Adrenal gland (tissue), 9 donors: ENCODE measurements at regions not wholly inside any gene's neighbourhood (a gene's known extent, or its start where the extent isn't known, plus 50 kb on each side); places are given as distances from the start of the nearest gene placed in this dataset.

Source experiments
- DNase-seq, 7 donors: peaks; one replicate each; pipeline ENCODE4 v3.0.0-alpha.2; 2019 to 2020
- H3K27ac ChIP-seq, 5 donors: fragments of 200-600 bp; sonication (generic) in 4 of 5; 1 replicate in 3 of 5; 2 replicates in 2 of 5; pipeline versions ENCODE4 v1.5.1 to v1.8.0; 2016 to 2020; ENCODE audit warnings: mild to moderate bottlenecking in 1 of 5
- H3K27me3 ChIP-seq: fragments of 200-600 bp; 2 replicates; pipeline ENCODE4 v1.8.0; 2021
- H3K36me3 ChIP-seq, 2 donors: fragments of 200-600 bp; replicated peaks in 1 of 2; 1 replicate in 1 of 2; 2 replicates in 1 of 2; pipeline versions ENCODE4 v1.5.1 to v1.8.0; 2018 to 2022
- H3K4me1 ChIP-seq, 2 donors: fragments of 200-600 bp; replicated peaks in 1 of 2; 1 replicate in 1 of 2; 2 replicates in 1 of 2; pipeline versions ENCODE4 v1.5.1 to v1.8.0; 2018 to 2021
- H3K4me3 ChIP-seq, 4 donors: fragments of 200-600 bp; sonication (generic) in 3 of 4; one replicate each; pipeline ENCODE4 v1.5.1; 2016 to 2018
- H3K9me3 ChIP-seq, 3 donors: fragments of 200-600 bp; sonication (generic) in 1 of 3; replicated peaks in 1 of 3; 1 replicate in 2 of 3; 2 replicates in 1 of 3; pipeline versions ENCODE4 v1.5.1 to v1.8.0; 2016 to 2021
- POLR2A ChIP-seq, 2 donors: fragments of 450-650 bp; IDR thresholded peaks; one replicate each; pipeline ENCODE4 v1.6.1; 2017; ENCODE audit warnings: antibody characterized with exemption in 2 of 2, mild to moderate bottlenecking in 2 of 2, moderate library complexity in 1 of 2
- WGBS, 4 donors: extraction: QIAGEN DNeasy Blood & Tissue Kit in 2 of 4; methylation state at CpG; one replicate each; pipeline versions ENCODE4 v1.1.5 to v1.1.7; 2013 to 2017; 5-methylcytosine and 5-hydroxymethylcytosine counted together
- intact Hi-C, 2 donors: fragments of 100-400 bp; cut with DNase I; formaldehyde crosslinking; loops; one replicate each; pipeline versions ENCODE4 v1.14.1 to v1.15.0; 2022 to 2023
- TF ChIP-seq, protein P1 (sequence below), 6 experiments: fragments of 450-650 bp in 4 of 6; fragments of 200-600 bp in 2 of 6; sonication (generic) in 1 of 6; IDR thresholded peaks; 1 replicate in 5 of 6; 2 replicates in 1 of 6; pipeline versions ENCODE4 v1.5.1 to v1.8.0; 2016 to 2021; ENCODE audit warnings: antibody characterized with exemption in 6 of 6, mild to moderate bottlenecking in 2 of 6, moderate library complexity in 1 of 6
- donor health status: healthy with polysubstance abuse.
- donor health status: Bipolar disorder and iron deficiency.
- donor health status: DM: yes; HTN: yes; CAD: no.
- donor health status: DM: no; HTN: no; CAD: no.
- donor health status: DM: no; HTN: no; CAD: no.

DNA sequence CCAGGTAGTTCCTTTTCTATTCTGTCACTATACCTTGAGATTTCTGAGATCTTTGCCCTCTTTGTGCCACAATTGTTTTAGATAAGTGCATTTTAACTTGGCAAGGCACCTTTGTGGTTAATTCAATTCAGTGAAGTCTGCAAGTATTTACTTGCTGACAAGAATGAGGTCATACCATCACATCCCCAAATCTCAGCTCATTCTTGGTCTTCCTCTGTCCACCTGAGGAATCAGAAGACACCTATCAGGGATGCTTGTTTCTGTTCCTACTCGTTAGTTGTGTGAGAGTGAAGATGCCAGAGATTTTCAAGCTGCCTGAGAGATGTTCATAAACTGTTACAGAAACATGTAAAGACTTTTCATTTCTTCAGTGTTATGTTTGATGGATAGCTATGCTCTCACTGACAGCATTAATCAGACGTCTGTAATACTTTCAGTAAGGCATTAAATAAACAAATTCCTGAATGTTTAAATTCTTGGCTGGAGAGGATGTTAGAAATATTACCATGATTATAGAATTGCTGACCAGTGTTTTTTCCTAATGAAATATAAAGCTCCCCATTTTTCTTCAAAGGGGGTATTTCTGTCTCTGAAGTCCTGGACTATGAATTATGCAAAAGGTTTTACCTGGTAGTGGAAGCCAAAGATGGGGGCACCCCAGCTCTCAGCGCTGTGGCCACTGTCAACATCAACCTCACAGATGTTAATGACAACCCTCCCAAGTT is 135.0 kb upstream of the MTNR1B start:
- no peak for DNase-seq
- no peak overlapping the region for H3K4me3 ChIP-seq
- H3K9me3 ChIP-seq: no peaks in the 10 kb centered on the region
- H3K27ac ChIP-seq: no peak overlapping the region
- H3K4me1 ChIP-seq: no peaks in the 10 kb centered on the region
- intact Hi-C loops: no loop called here
- H3K36me3 ChIP-seq: no peaks in the 10 kb centered on the region
- H3K27me3 ChIP-seq: no peaks in the 10 kb centered on the region
- 50 to 65% (median 57%) methylated on average over 3 of the region's 3 CpGs for WGBS, 4 donors
- TF ChIP-seq, protein P1, sequence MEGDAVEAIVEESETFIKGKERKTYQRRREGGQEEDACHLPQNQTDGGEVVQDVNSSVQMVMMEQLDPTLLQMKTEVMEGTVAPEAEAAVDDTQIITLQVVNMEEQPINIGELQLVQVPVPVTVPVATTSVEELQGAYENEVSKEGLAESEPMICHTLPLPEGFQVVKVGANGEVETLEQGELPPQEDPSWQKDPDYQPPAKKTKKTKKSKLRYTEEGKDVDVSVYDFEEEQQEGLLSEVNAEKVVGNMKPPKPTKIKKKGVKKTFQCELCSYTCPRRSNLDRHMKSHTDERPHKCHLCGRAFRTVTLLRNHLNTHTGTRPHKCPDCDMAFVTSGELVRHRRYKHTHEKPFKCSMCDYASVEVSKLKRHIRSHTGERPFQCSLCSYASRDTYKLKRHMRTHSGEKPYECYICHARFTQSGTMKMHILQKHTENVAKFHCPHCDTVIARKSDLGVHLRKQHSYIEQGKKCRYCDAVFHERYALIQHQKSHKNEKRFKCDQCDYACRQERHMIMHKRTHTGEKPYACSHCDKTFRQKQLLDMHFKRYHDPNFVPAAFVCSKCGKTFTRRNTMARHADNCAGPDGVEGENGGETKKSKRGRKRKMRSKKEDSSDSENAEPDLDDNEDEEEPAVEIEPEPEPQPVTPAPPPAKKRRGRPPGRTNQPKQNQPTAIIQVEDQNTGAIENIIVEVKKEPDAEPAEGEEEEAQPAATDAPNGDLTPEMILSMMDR (IDR thresholded peaks at IDR 0.05): no peak
- no peak for TF ChIP-seq POLR2A (IDR thresholded peaks at IDR 0.05)

DNA sequence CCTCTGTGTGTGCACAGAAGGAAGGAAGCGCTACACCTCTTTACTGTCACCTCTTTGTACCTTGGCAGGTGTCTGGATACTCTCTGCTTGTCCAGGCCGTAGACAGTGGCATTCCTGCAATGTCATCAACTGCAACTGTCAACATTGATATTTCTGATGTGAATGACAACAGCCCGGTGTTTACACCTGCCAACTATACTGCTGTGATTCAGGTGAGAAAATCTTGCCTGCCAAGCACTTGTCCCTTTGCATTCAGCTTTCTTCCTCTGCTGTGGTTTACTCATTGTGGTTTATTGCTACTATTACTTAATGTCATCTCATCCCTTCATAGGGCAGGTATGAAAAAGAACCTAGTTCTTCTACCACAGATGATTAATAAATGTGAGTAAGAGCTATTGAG is 131.9 kb upstream of the MTNR1B start:
- Histone ChIP-seq H3K4me3 (no peak overlapping the region), H3K27me3 (no peaks in the 10 kb centered on the region), H3K4me1 (no peaks in the 10 kb centered on the region), H3K36me3 (no peaks in the 10 kb centered on the region), H3K27ac (no peak overlapping the region), H3K9me3 (no peaks in the 10 kb centered on the region)
- WGBS, 4 donors: 84 to 100% (median 89%) methylated on average over 1 to 3 of the region's 3 CpGs
- intact Hi-C loops: no loop called here
- TF ChIP-seq, protein P1 (IDR thresholded peaks at IDR 0.05): no peak
- TF ChIP-seq POLR2A (IDR thresholded peaks at IDR 0.05): no peak
- DNase-seq: no peak

DNA sequence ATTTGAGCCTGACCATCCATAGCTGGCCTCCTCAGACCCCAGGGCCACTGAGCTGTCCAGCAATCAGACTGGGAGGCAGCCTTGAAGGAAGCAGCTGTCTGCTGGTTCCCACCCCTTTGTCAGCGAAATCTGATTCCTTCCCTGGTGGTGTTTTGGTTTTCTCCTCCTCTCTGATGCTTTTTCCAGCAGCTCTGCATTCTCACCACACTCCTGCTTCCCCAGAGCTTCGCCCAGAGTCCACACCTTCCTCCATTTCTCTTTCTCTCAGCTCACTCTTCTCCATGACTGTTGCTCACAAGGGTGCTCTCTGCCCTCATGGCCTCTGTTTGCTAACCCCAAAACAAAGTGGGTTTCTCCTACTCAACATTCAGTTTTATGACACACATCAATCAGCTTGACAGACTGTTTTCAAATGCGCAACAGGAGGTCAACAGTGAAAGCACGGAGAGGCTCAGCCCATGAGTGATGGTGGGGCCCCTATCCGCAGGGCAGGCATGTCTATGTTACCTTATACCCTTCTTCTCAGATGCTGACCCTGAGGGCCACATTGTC is 130.6 kb upstream of the MTNR1B start:
- no peak overlapping the region for H3K4me3 ChIP-seq
- DNase-seq: no peak
- no peaks in the 10 kb centered on the region for H3K36me3 ChIP-seq
- TF ChIP-seq, protein P1 (IDR thresholded peaks at IDR 0.05): no peak
- TF ChIP-seq POLR2A (IDR thresholded peaks at IDR 0.05): no peak
- no peaks in the 10 kb centered on the region for H3K9me3 ChIP-seq
- no peaks in the 10 kb centered on the region for H3K27me3 ChIP-seq
- 63 to 84% (median 74%) methylated on average over 5 of the region's 5 CpGs for WGBS, 4 donors
- no peak overlapping the region for H3K27ac ChIP-seq
- no peaks in the 10 kb centered on the region for H3K4me1 ChIP-seq
- intact Hi-C loops: no loop called here

DNA sequence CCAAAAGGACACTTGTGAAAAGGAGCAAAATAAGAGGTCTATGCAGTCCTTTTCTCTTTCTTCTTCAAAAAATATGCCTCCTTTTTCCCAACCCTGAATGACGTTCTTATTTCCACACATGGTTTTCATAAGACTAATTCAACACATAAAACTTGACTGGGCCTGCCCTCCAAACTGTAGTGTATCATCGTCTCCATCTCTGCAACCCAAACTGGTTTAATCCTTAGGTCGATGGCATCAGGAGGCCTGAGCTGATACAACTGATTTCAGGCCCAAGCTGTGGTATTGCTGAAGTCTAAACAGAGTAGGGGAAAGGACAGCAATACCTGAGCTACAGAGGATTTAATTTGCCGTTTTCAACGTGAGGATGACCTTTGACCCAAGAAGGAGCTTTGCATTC is 130.0 kb upstream of the MTNR1B start:
- H3K4me3 ChIP-seq: no peak overlapping the region
- H3K9me3 ChIP-seq: no peaks in the 10 kb centered on the region
- no peaks in the 10 kb centered on the region for H3K4me1 ChIP-seq
- TF ChIP-seq POLR2A (IDR thresholded peaks at IDR 0.05): no peak
- TF ChIP-seq, protein P1 (IDR thresholded peaks at IDR 0.05): no peak
- no peaks in the 10 kb centered on the region for H3K27me3 ChIP-seq
- 66 to 72% (median 70%) methylated on average over 5 of the region's 5 CpGs for WGBS, 4 donors
- H3K36me3 ChIP-seq: no peaks in the 10 kb centered on the region
- intact Hi-C loops: no loop called here
- no peak for DNase-seq
- no peak overlapping the region for H3K27ac ChIP-seq
